ENCODE measurements at regions not wholly inside any gene's neighbourhood (a gene's known extent, or its start where the extent isn't known, plus 50 kb on each side); places are given as distances from the start of the nearest gene placed in this dataset.

- Histone ChIP-seq H3K4me3 (ENCODE audit: low read depth, low read length) (no peak overlapping the region), H3K36me3 (ENCODE audit: control insufficient read depth, insufficient read depth, low read length) (no peaks in the 10 kb centered on the region), H3K27me3 (replicated peaks; ENCODE audit: control insufficient read depth, insufficient read depth, low read length) (no peaks in the 10 kb centered on the region), H3K9me3 (no peaks in the 10 kb centered on the region), H3K4me1 (peaks cover 20% of the 10 kb centered on the region)
- intact Hi-C loops (cut with micrococcal nuclease; ENCODE audit: unreplicated experiment): no loop called here
- Mint-ChIP-seq H3K4me1 (ENCODE audit: low read depth, unreplicated experiment) (peaks cover 19% of the 10 kb centered on the region), H3K36me3 (ENCODE audit: insufficient read depth, unreplicated experiment) (no peaks in the 10 kb centered on the region), H3K27ac (ENCODE audit: unreplicated experiment) (no peak overlapping the region), H3K27me3 (ENCODE audit: insufficient read depth, unreplicated experiment) (no peaks in the 10 kb centered on the region), H3K9me3 (ENCODE audit: unreplicated experiment) (no peaks in the 10 kb centered on the region), H3K4me3 (ENCODE audit: unreplicated experiment) (no peak overlapping the region)
- ChIA-PET POLR2A (no interaction called here), CTCF (interaction anchor here (0.5 kb wide), 1 partner anchor 13 kb away, joined by 4 read pairs; no protein-coding TSS in a partner anchor)
- no TSS peak for BruUV-seq (replicated peaks)
- DNase-seq: no peak
- TF ChIP-seq CTCF (IDR thresholded peaks at IDR 0.05; ENCODE audit: insufficient read depth in 1 of 2, low read depth in 1 of 2, low read length in 1 of 2, severe bottlenecking in 1 of 2, unreplicated experiment in 1 of 2): no peak
These were observed 132.8 kb upstream of the NCK2 start for GRCh38 chr2:105611811-105612424.

GRCh38 chr2:105611333-105611637 lies 133.4 kb upstream of the NCK2 start:
- H3K4me1 ChIP-seq: peaks cover 20% of the 10 kb centered on the region
- Mint-ChIP-seq H3K27ac (ENCODE audit: unreplicated experiment) (no peak overlapping the region), H3K9me3 (ENCODE audit: unreplicated experiment) (no peaks in the 10 kb centered on the region), H3K36me3 (ENCODE audit: insufficient read depth, unreplicated experiment) (no peaks in the 10 kb centered on the region), H3K4me1 (ENCODE audit: low read depth, unreplicated experiment) (peaks cover 19% of the 10 kb centered on the region), H3K27me3 (ENCODE audit: insufficient read depth, unreplicated experiment) (no peaks in the 10 kb centered on the region), H3K4me3 (ENCODE audit: unreplicated experiment) (no peak overlapping the region)
- BruUV-seq (replicated peaks): no TSS peak
- no peak for TF ChIP-seq CTCF (IDR thresholded peaks at IDR 0.05; ENCODE audit: insufficient read depth in 1 of 2, low read depth in 1 of 2, low read length in 1 of 2, severe bottlenecking in 1 of 2, unreplicated experiment in 1 of 2)
- no peaks in the 10 kb centered on the region for H3K36me3 ChIP-seq (ENCODE audit: control insufficient read depth, insufficient read depth, low read length)
- POLR2A ChIA-PET: no interaction called here
- no peak overlapping the region for H3K4me3 ChIP-seq (ENCODE audit: low read depth, low read length)
- no peaks in the 10 kb centered on the region for H3K9me3 ChIP-seq
- intact Hi-C loops (cut with micrococcal nuclease; ENCODE audit: unreplicated experiment): no loop called here
- no peaks in the 10 kb centered on the region for H3K27me3 ChIP-seq (replicated peaks; ENCODE audit: control insufficient read depth, insufficient read depth, low read length)
- CTCF ChIA-PET: no interaction called here
- DNase-seq: no peak

DNA sequence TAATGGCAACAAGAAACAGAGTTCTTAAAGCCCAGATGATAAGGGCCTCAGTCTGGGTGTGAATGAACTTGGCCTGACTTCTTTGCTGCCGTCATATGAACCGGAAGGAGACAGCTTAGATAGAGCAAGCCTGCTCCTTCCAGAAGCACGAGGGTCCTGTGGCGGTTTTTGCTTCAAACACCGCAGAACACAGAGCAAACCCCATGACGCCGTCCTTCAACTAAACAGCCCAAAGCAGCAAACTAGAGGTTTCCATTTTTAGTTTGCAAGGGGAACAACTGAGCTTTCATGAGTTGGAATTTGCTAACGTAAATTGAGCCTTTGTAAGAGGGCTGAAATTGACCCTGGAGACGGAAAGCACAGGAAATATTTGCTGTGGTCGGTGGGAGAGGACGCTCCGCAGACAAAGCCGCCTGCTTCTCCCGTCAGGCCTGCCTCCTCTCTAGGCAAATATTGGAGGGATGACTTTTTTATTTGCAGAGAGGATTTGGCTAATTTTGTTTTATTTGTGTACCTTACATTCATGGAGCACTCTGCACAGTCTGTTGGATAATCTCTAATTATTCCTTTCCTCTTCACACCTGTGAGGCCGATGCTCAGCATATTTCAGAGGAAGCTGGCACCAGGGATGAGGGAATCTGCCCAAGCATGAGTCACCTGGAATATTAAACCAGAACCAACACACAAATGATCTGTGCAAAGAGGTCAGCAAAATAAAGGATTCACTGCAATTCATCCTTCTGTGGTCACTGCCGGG lies 134.0 kb upstream of the NCK2 start:
- ChIA-PET POLR2A (no interaction called here), CTCF (no interaction called here)
- no peak overlapping the region for H3K4me3 Mint-ChIP-seq (ENCODE audit: unreplicated experiment)
- BruUV-seq (replicated peaks): no TSS peak
- no peak for DNase-seq
- H3K4me1 Mint-ChIP-seq (ENCODE audit: low read depth, unreplicated experiment): peaks cover 15% of the 10 kb centered on the region
- H3K9me3 Mint-ChIP-seq (ENCODE audit: unreplicated experiment): no peaks in the 10 kb centered on the region
- no peaks in the 10 kb centered on the region for H3K36me3 Mint-ChIP-seq (ENCODE audit: insufficient read depth, unreplicated experiment)
- Histone ChIP-seq H3K4me3 (ENCODE audit: low read depth, low read length) (no peak overlapping the region), H3K36me3 (ENCODE audit: control insufficient read depth, insufficient read depth, low read length) (no peaks in the 10 kb centered on the region), H3K4me1 (peaks cover 20% of the 10 kb centered on the region), H3K27me3 (replicated peaks; ENCODE audit: control insufficient read depth, insufficient read depth, low read length) (no peaks in the 10 kb centered on the region), H3K9me3 (no peaks in the 10 kb centered on the region)
- intact Hi-C loops (cut with micrococcal nuclease; ENCODE audit: unreplicated experiment): no loop called here
- H3K27me3 Mint-ChIP-seq (ENCODE audit: insufficient read depth, unreplicated experiment): no peaks in the 10 kb centered on the region
- no peak for TF ChIP-seq CTCF (IDR thresholded peaks at IDR 0.05; ENCODE audit: insufficient read depth in 1 of 2, low read depth in 1 of 2, low read length in 1 of 2, severe bottlenecking in 1 of 2, unreplicated experiment in 1 of 2)
- H3K27ac Mint-ChIP-seq (ENCODE audit: unreplicated experiment): no peak overlapping the region
